ENCODE measurements at regions not wholly inside any gene's neighbourhood (a gene's known extent, or its start where the extent isn't known, plus 50 kb on each side); places are given as distances from the start of the nearest gene placed in this dataset.

- no peak for TF ChIP-seq ZNF274 (IDR thresholded peaks at IDR 0.05; ENCODE audit: low read depth, low read length)
- no peak for TF ChIP-seq SUZ12 (IDR thresholded peaks at IDR 0.05; ENCODE audit: extremely low read depth, insufficient read depth, insufficient read length)
These were observed 96.6 kb downstream of the KIF2B start for GRCh38 chr17:53919356-53919755.
